Epidermal melanocyte (primary cell): ENCODE measurements at regions not wholly inside any gene's neighbourhood (a gene's known extent, or its start where the extent isn't known, plus 50 kb on each side); places are given as distances from the start of the nearest gene placed in this dataset.
A peak's percentile ranks its signal among the peaks of the same experiment; 100 is the strongest.
"Not testable (repeated sequence)": the region's sequence is repeated elsewhere in the genome, so short reads cannot be mapped to it uniquely, and the experiment has no call there.

Experiments used
- DNase-seq: peaks from one replicate; pipeline ENCODE4 v3.0.0; 2011; ENCODE audit warnings: low spot score; ENCODE audit not compliant: insufficient read length

- no peak for DNase-seq
These were observed 76.2 kb downstream of the RIN2 start for GRCh38 chr20:19834287-19834686.

DNA sequence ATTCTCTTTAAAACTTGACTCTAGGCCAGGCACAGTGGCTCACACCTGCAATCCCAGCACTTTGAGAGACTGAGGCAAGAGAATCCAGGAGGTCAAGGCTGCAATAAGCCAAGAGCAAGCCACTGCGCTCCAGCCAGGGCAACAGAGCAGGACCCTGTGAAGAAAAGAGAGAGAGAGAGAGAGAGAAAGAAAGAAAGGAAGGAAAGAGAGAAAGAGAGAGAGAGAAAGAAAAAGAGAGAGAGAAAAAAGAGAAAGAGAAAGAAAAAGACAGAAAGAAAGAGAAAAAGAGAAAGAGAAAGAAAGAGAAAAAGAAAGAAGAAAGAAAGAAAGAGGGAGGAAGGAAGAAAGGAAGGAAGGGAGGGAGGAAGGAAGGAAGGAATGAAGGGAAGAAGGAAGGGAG lies 76.7 kb downstream of the RIN2 start:
- no peak for DNase-seq

- DNase-seq = no peak
These were observed 77.6 kb downstream of the RIN2 start for GRCh38 chr20:19835533-19836222.

- DNase-seq = no peak
These were observed 80.4 kb downstream of the RIN2 start for GRCh38 chr20:19838468-19838867.

- DNase-seq = no peak
These were observed 81.0 kb downstream of the RIN2 start for GRCh38 chr20:19839053-19839452.

- DNase-seq = no peak
These were observed 82.2 kb downstream of the RIN2 start for GRCh38 chr20:19840111-19840710.

DNA sequence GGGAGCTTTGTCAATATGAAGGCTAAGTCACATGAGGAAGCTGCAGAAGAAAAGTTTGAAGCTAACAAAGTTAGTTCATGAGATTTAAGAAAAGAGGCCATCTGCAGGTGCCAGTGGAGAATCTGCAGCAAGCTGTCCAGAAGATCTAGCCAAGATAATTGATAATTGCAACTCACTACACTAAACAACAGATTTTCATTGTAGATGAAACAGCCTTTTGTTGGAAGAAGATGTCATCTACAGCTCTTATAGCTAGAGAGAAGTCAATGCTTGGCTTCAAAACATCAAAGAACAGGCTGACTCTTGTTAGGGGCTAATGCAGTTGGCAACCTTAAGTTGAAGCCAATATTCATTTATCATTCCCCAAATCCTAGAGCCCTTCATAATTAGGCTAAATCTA lies 83.7 kb downstream of the RIN2 start:
- DNase-seq = no peak

- DNase-seq = not testable (repeated sequence)
These were observed 86.8 kb downstream of the RIN2 start for GRCh38 chr20:19844850-19845249.

- no peak for DNase-seq
These were observed 89.3 kb downstream of the RIN2 start for GRCh38 chr20:19847383-19847782.

DNA sequence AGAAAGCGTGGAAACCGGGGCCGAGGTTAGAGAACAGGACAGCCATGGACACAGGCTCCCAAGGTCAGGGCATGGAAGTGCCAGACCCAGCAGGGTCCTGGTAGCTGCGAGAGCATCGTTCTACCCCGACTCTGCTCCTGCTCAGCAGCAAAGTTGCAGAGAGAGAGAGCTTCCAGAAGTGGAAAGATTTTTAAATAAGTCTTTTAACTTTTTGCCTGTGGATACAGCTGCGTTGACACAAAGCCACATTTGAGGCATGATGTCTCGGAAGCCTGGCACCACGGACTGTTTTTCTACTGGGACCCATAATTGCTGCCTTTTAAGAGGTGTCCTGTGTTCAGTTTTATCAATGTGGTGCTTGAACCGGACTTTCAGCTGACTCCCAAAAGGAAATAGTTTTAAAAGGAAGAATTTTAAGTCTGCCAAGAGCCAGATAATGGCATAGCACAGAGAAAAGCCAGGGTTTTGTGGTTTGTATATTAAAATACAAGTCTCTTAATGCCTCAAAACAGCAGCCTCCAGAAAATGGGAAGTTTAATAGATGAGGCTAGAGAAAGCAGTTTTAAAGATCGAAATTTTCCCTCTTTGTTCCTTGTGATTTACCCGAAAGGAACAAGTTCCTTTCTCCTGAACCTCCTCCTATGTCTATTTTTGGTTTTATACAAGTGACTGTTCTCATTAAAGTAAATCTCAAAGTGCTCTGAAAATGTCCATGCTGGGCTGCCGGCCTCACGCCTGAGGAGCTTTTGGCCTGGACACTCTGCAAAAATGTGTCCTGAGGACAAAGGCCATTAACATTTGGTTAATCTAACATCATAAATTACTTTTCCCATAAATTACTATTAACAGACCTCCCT lies 91.5 kb downstream of the RIN2 start:
- peak; percentile 40 for DNase-seq

DNA sequence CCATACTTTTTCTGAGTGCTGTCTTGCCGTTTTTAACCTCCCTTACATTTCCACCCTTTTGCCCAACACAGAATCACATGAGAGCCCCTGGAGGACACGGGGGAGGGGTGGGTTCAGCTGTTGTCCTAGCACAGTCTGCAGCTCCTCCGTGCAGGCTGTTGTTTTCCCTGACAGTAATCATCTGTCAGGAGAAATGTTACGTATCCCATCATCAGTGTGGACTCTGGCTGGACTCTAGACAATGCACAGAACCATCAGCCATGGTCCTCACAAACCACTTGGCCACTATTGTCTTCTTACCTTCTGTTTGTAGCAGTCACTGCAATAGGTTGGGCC lies 92.1 kb downstream of the RIN2 start:
- DNase-seq = no peak

GRCh38 chr20:19851861-19852260 lies 93.8 kb downstream of the RIN2 start:
- no peak for DNase-seq

GRCh38 chr20:19855416-19855815 lies 97.4 kb downstream of the RIN2 start:
- no peak for DNase-seq

- no peak for DNase-seq
These were observed 100.7 kb downstream of the RIN2 start for GRCh38 chr20:19858466-19859371.

DNA sequence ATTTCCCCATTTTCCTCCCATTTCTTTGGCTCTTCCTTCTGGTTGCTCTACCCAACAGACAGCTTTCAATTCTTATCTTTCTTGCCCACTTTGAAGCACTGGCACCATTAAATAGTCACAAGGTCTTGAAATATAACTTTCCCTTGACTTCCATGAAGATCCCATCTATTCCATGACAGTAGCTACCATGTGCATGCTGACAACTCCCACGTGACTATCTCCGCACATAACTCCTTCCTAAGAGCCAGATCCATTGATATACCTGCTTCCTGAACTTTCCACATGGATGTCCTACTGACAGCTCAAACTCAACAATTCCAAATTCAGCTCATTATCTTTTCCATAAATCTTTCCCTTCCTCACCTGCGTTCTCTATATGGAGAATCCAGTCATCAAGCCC lies 101.4 kb downstream of the RIN2 start:
- DNase-seq = no peak

DNA sequence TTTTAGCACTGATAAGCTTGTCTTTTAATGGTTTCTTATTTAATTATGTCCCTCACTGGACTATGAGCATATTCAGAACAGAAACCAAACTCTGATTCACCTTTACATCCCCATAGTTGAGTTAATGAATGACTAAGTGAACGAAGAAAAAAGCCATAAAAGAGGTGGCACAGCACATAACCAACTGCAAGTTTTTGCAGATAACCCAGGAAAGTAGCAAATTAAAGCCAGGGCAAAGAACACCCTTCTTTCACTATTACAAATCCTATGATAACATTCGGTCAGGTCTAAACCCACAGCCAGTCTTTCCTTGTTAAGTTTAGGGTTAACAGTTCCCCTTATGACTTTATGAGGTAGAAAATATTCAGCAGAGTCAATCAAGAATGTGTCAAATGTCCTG lies 102.7 kb downstream of the RIN2 start:
- no peak for DNase-seq

DNA sequence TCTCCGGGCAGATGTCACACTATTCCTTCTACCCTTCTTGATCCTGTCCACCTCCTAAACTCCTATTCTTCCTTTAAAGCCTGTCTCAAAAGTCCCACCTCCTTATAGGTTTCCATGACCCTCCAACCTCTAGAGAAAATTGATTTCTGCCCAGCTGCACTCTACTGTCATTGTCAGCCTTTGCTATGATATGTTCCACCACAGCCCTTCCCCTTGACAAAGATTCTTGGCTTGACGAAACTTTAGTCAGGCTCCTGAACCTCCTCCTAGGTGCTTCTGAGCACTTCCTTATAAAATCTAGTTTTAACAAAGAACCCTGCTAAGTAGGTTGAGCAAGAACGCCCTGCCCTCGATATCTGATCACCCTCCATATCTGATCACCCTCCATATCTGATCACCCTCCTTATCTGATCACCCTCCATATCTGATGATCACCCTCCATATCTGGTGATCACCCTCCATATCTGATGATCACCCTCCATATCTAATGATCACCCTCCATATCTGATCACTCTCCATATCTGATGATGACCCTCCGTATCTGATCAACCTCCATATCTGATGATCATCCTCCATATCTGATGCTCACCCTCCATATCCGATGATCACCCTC lies 103.2 kb downstream of the RIN2 start:
- DNase-seq = no peak

DNA sequence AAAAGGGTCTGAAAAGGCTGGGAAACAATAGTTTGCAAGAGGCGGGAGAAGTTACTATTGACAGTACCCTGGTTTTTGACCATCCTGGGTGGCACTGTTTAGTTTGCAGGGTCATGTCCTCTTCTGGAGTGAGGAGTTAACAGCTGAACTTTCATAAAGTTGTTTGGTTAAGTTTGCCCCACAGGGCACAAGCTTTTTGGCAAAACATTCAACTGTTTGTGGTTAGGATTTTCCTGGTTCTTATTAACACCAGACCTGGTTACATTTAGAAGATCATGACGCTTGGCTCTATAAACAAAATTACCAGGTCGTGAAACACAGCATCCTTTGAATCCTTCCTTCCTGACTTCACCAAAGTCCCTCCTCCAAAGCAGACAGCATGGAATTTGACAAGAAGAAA lies 106.1 kb downstream of the RIN2 start:
- DNase-seq = peak; percentile 31

- no peak for DNase-seq
These were observed 108.0 kb downstream of the RIN2 start for GRCh38 chr20:19866070-19866469.

DNA sequence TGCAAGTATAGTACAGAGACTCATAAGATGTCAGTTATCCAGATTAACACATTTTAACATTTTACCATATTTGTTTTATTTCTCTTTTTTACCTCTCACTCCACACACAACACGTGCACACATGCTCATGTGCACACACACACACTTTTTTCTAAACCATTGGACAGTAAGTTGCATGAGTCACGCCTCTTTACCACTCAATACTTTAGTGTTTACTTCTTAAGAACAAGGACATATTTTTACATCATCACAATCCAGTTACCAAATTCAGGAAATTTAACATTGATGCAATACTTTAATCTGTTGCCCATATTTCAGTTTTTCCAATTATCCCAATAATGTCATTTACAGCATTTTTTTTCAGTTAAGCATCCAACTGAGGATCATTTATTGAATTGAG lies 109.0 kb downstream of the RIN2 start:
- no peak for DNase-seq

DNA sequence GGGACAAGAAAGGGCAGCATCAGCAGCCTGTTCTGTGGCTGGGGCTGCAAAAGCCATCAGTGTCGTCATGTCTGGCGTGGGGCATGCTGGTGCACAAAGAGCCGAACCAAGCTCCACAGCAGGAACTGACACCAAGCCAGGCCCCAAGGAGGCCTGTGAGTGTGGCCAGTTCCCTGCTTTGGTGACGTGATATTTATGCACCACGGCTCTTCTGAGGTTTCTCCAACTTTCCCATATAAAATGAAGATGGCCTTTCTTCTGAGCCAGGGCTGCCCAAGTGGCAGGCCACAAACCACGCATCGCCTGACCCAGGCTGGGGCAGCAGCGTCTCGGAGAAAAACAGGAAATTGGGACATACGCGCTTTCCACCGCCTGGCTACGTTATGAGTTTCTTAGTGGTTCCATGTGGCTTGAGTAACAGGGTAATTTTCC lies 109.9 kb downstream of the RIN2 start:
- no peak for DNase-seq
